GM23338 (cell line): ENCODE measurements at regions not wholly inside any gene's neighbourhood (a gene's known extent, or its start where the extent isn't known, plus 50 kb on each side); places are given as distances from the start of the nearest gene placed in this dataset.
A peak's percentile ranks its signal among the peaks of the same experiment; 100 is the strongest.

Experiments
- ATAC-seq: fragments of 200-7000 bp; cut with Tn5 transposase; 3 replicates; pipeline ENCODE4 v1.9.1; 2020
- DNase-seq: peaks from one replicate; pipeline ENCODE4 v3.0.0-alpha.2; 2015; ENCODE audit warnings: low spot score
- H2AFZ ChIP-seq: fragments of 200-600 bp; sonication (generic); 2 replicates; pipeline ENCODE4 v1.8.0; 2016; ENCODE audit warnings: antibody characterized with exemption, mild to moderate bottlenecking, moderate library complexity
- H3F3A ChIP-seq: fragments of 200-600 bp; sonication (generic); replicated peaks from 2 replicates; pipeline ENCODE4 v1.8.0; 2017; ENCODE audit warnings: antibody characterized with exemption, mixed run types, low read depth
- H3K27ac ChIP-seq: fragments of 200-600 bp; sonication (generic); 2 replicates; pipeline ENCODE4 v1.6.1; 2016; ENCODE audit warnings: low read depth
- H3K27me3 ChIP-seq: fragments of 200-600 bp; sonication (generic); 2 replicates; pipeline ENCODE4 v1.8.0; 2016; ENCODE audit warnings: mild to moderate bottlenecking, mixed run types, moderate library complexity; ENCODE audit not compliant: insufficient read depth
- H3K36me3 ChIP-seq: fragments of 200-600 bp; sonication (generic); 2 replicates; pipeline ENCODE4 v1.8.0; 2016; ENCODE audit warnings: mild to moderate bottlenecking; ENCODE audit not compliant: insufficient read depth
- H3K4me1 ChIP-seq: fragments of 200-600 bp; sonication (generic); 2 replicates; pipeline ENCODE4 v1.8.0; 2016; ENCODE audit warnings: mild to moderate bottlenecking, moderate library complexity; ENCODE audit not compliant: insufficient read depth
- H3K4me2 ChIP-seq: fragments of 200-600 bp; sonication (generic); 2 replicates; pipeline ENCODE4 v1.7.1; 2017; ENCODE audit warnings: mixed run types
- H3K4me3 ChIP-seq: fragments of 200-600 bp; sonication (generic); 2 replicates; pipeline ENCODE4 v1.6.1; 2016; ENCODE audit warnings: mixed run types
- H3K79me2 ChIP-seq: fragments of 200-600 bp; sonication (generic); replicated peaks from 2 replicates; pipeline ENCODE4 v1.8.0; 2017; ENCODE audit warnings: mild to moderate bottlenecking; ENCODE audit not compliant: insufficient read depth
- H3K9me2 ChIP-seq: fragments of 200-600 bp; sonication (generic); 2 replicates; pipeline ENCODE4 v1.8.0; 2017; ENCODE audit not compliant: insufficient read depth
- H4K20me1 ChIP-seq: fragments of 200-600 bp; sonication (generic); replicated peaks from 2 replicates; pipeline ENCODE4 v1.8.0; 2017; ENCODE audit warnings: mild to moderate bottlenecking; ENCODE audit not compliant: insufficient read depth
- H3K27ac Mint-ChIP-seq: 2 replicates; pipeline ENCODE4 v1.8.0; 2020; ENCODE audit warnings: inconsistent platforms, mild to moderate bottlenecking, moderate library complexity, mixed read lengths
- H3K27me3 Mint-ChIP-seq: 3 replicates; pipeline ENCODE4 v1.8.0; 2022; ENCODE audit warnings: low read depth, mild to moderate bottlenecking, moderate library complexity, mixed read lengths, inconsistent platforms; ENCODE audit not compliant: insufficient read depth, poor library complexity
- H3K36me3 Mint-ChIP-seq: 3 replicates; pipeline ENCODE4 v1.8.0; 2021; ENCODE audit warnings: low read depth, mild to moderate bottlenecking, inconsistent platforms, moderate library complexity, mixed read lengths
- H3K4me1 Mint-ChIP-seq: 3 replicates; pipeline ENCODE4 v1.8.0; 2020; ENCODE audit warnings: mild to moderate bottlenecking, inconsistent platforms, mixed read lengths
- H3K4me3 Mint-ChIP-seq: 3 replicates; pipeline ENCODE4 v1.8.0; 2021; ENCODE audit warnings: moderate library complexity, mild to moderate bottlenecking, inconsistent platforms, mixed read lengths
- H3K9me3 Mint-ChIP-seq: 3 replicates; pipeline ENCODE4 v1.8.0; 2020; ENCODE audit warnings: moderate library complexity, mild to moderate bottlenecking, inconsistent platforms, mixed read lengths
- CREB1 ChIP-seq: fragments of 250-450 bp; sonication (Bioruptor Pico); IDR thresholded peaks from 2 replicates; pipeline ENCODE4 v1.5.0; 2020; ENCODE audit warnings: low read depth, mild to moderate bottlenecking, moderate library complexity
- CTCF ChIP-seq, 2 experiments: fragments of 200-600 bp in 1 of 2; sonication (generic) in 1 of 2; conservative IDR thresholded peaks; 2 replicates each; pipeline versions ENCODE4 v1.5.1 to v1.6.1; 2016 to 2017; ENCODE audit warnings: antibody characterized with exemption in 2 of 2, low read depth in 2 of 2, mild to moderate bottlenecking in 2 of 2, moderate library complexity in 1 of 2
- EZH2 ChIP-seq: fragments of 200-600 bp; sonication (generic); IDR thresholded peaks from one replicate; pipeline ENCODE4 v1.8.0; 2017; ENCODE audit warnings: antibody characterized with exemption, mild to moderate bottlenecking, low read depth; ENCODE audit not compliant: unreplicated experiment
- EZH2phosphoT487 ChIP-seq: fragments of 200-600 bp; sonication (generic); IDR thresholded peaks from one replicate; pipeline ENCODE4 v1.8.1; 2018; ENCODE audit warnings: antibody characterized with exemption; ENCODE audit not compliant: unreplicated experiment
- JUNB ChIP-seq: IDR thresholded peaks from one replicate; pipeline ENCODE4 v1.6.1; 2016; ENCODE audit warnings: antibody characterized with exemption; ENCODE audit not compliant: unreplicated experiment
- NANOG ChIP-seq: IDR thresholded peaks from 2 replicates; pipeline ENCODE4 v1.6.1; 2016; ENCODE audit warnings: antibody characterized with exemption, borderline replicate concordance
- POLR2AphosphoS5 ChIP-seq: IDR thresholded peaks from 2 replicates; pipeline ENCODE4 v1.6.1; 2016; ENCODE audit warnings: antibody characterized with exemption, low read depth
- STAT1 ChIP-seq: IDR thresholded peaks from one replicate; pipeline ENCODE4 v1.6.1; 2016; ENCODE audit warnings: antibody characterized with exemption; ENCODE audit not compliant: unreplicated experiment
- ZNF114 ChIP-seq: fragments of 250-450 bp; sonication (Bioruptor Pico); IDR thresholded peaks from 2 replicates; pipeline ENCODE4 v1.5.0; 2020; ENCODE audit warnings: mild to moderate bottlenecking, moderate library complexity
- ZNF331 ChIP-seq: fragments of 250-450 bp; sonication (Bioruptor Pico); IDR thresholded peaks from 2 replicates; pipeline ENCODE4 v1.5.0; 2020; ENCODE audit warnings: low read depth, mild to moderate bottlenecking, moderate library complexity
- TF ChIP-seq, protein P1 (sequence below): fragments of 250-450 bp; sonication (Bioruptor Pico); IDR thresholded peaks from 2 replicates; pipeline ENCODE4 v1.5.0; 2020; ENCODE audit warnings: mild to moderate bottlenecking, moderate library complexity
- TF ChIP-seq, protein P2 (sequence below): IDR thresholded peaks from one replicate; pipeline ENCODE4 v1.6.1; 2018; ENCODE audit warnings: antibody characterized with exemption; ENCODE audit not compliant: unreplicated experiment
- TF ChIP-seq, protein P3 (sequence below): IDR thresholded peaks from 2 replicates; pipeline ENCODE4 v1.6.1; 2016; ENCODE audit warnings: antibody characterized with exemption

DNA sequence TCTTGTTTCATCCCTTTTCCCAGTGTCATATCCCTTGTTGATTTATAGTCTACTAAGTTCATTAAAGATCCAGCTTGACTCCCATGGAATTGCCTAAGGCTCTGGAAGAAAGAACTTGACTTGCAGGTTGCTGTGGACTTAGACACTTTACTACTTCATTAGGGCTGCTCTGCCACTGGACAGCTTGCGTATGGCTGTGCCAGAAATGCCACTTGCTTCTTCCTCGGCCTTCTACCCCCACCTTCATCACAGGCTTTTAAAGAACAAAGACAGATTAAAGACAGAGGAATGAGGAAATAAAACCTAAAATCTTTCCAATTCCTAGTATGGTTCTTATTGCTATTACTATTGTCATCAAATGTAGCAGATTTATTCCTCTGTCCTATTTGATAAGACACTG is 591.7 kb downstream of the BCL11A start:
- no peaks in the 10 kb centered on the region for H3F3A ChIP-seq
- ATAC-seq (no peak), DNase-seq (no peak)
- H3K27me3 ChIP-seq: no peaks in the 10 kb centered on the region
- peaks cover 2% of the 10 kb centered on the region for H3K27me3 Mint-ChIP-seq
- H3K4me1 Mint-ChIP-seq: peaks cover 28% of the 10 kb centered on the region
- no peaks in the 10 kb centered on the region for H3K36me3 ChIP-seq
- H3K27ac ChIP-seq: no peak overlapping the region
- H4K20me1 ChIP-seq: no peaks in the 10 kb centered on the region
- H3K79me2 ChIP-seq: no peaks in the 10 kb centered on the region
- peaks cover 22% of the 10 kb centered on the region for H3K4me1 ChIP-seq
- H3K4me2 ChIP-seq: 0 out of 2 replicates have a peak overlapping the region, but pooled peaks have one; percentile 3
- no peak overlapping the region for H3K4me3 ChIP-seq
- no peak overlapping the region for H2AFZ ChIP-seq
- peaks cover 6% of the 10 kb centered on the region; the same call in 1 of the 2 replicates for H3K9me2 ChIP-seq
- H3K9me3 Mint-ChIP-seq: no peaks in the 10 kb centered on the region
- H3K36me3 Mint-ChIP-seq: no peaks in the 10 kb centered on the region
- no peak for TF ChIP-seq EZH2phosphoT487
- no peak for TF ChIP-seq NANOG
- TF ChIP-seq, protein P1, sequence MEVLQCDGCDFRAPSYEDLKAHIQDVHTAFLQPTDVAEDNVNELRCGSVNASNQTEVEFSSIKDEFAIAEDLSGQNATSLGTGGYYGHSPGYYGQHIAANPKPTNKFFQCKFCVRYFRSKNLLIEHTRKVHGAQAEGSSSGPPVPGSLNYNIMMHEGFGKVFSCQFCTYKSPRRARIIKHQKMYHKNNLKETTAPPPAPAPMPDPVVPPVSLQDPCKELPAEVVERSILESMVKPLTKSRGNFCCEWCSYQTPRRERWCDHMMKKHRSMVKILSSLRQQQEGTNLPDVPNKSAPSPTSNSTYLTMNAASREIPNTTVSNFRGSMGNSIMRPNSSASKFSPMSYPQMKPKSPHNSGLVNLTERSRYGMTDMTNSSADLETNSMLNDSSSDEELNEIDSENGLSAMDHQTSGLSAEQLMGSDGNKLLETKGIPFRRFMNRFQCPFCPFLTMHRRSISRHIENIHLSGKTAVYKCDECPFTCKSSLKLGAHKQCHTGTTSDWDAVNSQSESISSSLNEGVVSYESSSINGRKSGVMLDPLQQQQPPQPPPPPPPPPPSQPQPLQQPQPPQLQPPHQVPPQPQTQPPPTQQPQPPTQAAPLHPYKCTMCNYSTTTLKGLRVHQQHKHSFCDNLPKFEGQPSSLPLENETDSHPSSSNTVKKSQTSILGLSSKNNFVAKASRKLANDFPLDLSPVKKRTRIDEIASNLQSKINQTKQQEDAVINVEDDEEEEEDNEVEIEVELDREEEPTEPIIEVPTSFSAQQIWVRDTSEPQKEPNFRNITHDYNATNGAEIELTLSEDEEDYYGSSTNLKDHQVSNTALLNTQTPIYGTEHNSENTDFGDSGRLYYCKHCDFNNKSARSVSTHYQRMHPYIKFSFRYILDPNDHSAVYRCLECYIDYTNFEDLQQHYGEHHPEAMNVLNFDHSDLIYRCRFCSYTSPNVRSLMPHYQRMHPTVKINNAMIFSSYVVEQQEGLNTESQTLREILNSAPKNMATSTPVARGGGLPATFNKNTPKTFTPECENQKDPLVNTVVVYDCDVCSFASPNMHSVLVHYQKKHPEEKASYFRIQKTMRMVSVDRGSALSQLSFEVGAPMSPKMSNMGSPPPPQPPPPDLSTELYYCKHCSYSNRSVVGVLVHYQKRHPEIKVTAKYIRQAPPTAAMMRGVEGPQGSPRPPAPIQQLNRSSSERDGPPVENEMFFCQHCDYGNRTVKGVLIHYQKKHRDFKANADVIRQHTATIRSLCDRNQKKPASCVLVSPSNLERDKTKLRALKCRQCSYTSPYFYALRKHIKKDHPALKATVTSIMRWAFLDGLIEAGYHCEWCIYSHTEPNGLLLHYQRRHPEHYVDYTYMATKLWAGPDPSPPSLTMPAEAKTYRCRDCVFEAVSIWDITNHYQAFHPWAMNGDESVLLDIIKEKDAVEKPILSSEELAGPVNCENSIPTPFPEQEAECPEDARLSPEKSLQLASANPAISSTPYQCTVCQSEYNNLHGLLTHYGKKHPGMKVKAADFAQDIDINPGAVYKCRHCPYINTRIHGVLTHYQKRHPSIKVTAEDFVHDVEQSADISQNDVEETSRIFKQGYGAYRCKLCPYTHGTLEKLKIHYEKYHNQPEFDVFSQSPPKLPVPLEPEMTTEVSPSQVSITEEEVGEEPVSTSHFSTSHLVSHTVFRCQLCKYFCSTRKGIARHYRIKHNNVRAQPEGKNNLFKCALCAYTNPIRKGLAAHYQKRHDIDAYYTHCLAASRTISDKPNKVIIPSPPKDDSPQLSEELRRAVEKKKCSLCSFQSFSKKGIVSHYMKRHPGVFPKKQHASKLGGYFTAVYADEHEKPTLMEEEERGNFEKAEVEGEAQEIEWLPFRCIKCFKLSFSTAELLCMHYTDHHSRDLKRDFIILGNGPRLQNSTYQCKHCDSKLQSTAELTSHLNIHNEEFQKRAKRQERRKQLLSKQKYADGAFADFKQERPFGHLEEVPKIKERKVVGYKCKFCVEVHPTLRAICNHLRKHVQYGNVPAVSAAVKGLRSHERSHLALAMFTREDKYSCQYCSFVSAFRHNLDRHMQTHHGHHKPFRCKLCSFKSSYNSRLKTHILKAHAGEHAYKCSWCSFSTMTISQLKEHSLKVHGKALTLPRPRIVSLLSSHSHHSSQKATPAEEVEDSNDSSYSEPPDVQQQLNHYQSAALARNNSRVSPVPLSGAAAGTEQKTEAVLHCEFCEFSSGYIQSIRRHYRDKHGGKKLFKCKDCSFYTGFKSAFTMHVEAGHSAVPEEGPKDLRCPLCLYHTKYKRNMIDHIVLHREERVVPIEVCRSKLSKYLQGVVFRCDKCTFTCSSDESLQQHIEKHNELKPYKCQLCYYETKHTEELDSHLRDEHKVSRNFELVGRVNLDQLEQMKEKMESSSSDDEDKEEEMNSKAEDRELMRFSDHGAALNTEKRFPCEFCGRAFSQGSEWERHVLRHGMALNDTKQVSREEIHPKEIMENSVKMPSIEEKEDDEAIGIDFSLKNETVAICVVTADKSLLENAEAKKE (CRISPR knock-in tag): no peak
- TF ChIP-seq POLR2AphosphoS5: no peak
- TF ChIP-seq JUNB: no peak
- no peak for TF ChIP-seq ZNF114 (CRISPR knock-in tag)
- TF ChIP-seq CREB1 (CRISPR knock-in tag): no peak
- TF ChIP-seq CTCF (conservative IDR thresholded peaks at IDR 0.05; ENCODE audit: low read depth in 2 of 2): no peak
- TF ChIP-seq, protein P2, sequence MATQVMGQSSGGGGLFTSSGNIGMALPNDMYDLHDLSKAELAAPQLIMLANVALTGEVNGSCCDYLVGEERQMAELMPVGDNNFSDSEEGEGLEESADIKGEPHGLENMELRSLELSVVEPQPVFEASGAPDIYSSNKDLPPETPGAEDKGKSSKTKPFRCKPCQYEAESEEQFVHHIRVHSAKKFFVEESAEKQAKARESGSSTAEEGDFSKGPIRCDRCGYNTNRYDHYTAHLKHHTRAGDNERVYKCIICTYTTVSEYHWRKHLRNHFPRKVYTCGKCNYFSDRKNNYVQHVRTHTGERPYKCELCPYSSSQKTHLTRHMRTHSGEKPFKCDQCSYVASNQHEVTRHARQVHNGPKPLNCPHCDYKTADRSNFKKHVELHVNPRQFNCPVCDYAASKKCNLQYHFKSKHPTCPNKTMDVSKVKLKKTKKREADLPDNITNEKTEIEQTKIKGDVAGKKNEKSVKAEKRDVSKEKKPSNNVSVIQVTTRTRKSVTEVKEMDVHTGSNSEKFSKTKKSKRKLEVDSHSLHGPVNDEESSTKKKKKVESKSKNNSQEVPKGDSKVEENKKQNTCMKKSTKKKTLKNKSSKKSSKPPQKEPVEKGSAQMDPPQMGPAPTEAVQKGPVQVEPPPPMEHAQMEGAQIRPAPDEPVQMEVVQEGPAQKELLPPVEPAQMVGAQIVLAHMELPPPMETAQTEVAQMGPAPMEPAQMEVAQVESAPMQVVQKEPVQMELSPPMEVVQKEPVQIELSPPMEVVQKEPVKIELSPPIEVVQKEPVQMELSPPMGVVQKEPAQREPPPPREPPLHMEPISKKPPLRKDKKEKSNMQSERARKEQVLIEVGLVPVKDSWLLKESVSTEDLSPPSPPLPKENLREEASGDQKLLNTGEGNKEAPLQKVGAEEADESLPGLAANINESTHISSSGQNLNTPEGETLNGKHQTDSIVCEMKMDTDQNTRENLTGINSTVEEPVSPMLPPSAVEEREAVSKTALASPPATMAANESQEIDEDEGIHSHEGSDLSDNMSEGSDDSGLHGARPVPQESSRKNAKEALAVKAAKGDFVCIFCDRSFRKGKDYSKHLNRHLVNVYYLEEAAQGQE: no peak
- TF ChIP-seq, protein P3, sequence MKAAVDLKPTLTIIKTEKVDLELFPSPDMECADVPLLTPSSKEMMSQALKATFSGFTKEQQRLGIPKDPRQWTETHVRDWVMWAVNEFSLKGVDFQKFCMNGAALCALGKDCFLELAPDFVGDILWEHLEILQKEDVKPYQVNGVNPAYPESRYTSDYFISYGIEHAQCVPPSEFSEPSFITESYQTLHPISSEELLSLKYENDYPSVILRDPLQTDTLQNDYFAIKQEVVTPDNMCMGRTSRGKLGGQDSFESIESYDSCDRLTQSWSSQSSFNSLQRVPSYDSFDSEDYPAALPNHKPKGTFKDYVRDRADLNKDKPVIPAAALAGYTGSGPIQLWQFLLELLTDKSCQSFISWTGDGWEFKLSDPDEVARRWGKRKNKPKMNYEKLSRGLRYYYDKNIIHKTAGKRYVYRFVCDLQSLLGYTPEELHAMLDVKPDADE: no peak
- TF ChIP-seq STAT1: no peak
- no peak for TF ChIP-seq ZNF331 (CRISPR knock-in tag)
- no peak for TF ChIP-seq EZH2
- no peak overlapping the region for H3K4me3 Mint-ChIP-seq
- H3K27ac Mint-ChIP-seq: no peak overlapping the region; the same call in 1 of the 2 replicates
